Tibial nerve (tissue), 4 donors: ENCODE measurements at regions not wholly inside any gene's neighbourhood (a gene's known extent, or its start where the extent isn't known, plus 50 kb on each side); places are given as distances from the start of the nearest gene placed in this dataset.

ENCODE experiments used
- EP300 ChIP-seq, 2 donors: sonication (generic); formaldehyde crosslinking; IDR thresholded peaks; one replicate each; pipeline ENCODE4 v1.6.1; 2017; ENCODE audit warnings: antibody characterized with exemption in 2 of 2, mild to moderate bottlenecking in 1 of 2
- POLR2A ChIP-seq, 2 donors: fragments of 450-650 bp; IDR thresholded peaks; one replicate each; pipeline ENCODE4 v1.6.1; 2017; ENCODE audit warnings: antibody characterized with exemption in 2 of 2, mild to moderate bottlenecking in 2 of 2, moderate library complexity in 2 of 2
- TF ChIP-seq, protein P1 (sequence below), 5 experiments: fragments of 200-600 bp in 3 of 5; fragments of 450-650 bp in 2 of 5; sonication (generic) in 3 of 5; IDR thresholded peaks; one replicate each; pipeline ENCODE4 v1.5.1; 2016 to 2019; ENCODE audit warnings: antibody characterized with exemption in 5 of 5, mild to moderate bottlenecking in 3 of 5, moderate library complexity in 2 of 5

DNA sequence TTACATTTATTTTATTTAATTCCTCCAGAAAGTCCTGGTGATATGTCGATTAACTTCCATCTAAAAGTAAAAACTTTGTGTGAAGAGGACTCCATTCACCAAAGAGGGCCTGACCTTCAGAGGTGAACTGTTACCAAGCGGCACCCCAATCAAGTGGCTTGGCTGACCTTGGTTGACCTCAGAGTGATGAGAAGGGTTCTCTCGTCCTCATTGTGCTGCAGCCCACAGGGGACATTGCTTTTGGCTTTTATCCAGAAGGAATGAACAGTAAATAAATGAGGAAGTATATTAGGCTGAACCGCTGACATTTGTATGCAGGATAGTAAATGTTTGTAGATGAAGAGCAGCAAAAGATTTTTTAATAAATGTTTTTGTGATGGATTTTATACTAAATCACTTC is 172.4 kb upstream of the MKI67 start:
- TF ChIP-seq, protein P1, sequence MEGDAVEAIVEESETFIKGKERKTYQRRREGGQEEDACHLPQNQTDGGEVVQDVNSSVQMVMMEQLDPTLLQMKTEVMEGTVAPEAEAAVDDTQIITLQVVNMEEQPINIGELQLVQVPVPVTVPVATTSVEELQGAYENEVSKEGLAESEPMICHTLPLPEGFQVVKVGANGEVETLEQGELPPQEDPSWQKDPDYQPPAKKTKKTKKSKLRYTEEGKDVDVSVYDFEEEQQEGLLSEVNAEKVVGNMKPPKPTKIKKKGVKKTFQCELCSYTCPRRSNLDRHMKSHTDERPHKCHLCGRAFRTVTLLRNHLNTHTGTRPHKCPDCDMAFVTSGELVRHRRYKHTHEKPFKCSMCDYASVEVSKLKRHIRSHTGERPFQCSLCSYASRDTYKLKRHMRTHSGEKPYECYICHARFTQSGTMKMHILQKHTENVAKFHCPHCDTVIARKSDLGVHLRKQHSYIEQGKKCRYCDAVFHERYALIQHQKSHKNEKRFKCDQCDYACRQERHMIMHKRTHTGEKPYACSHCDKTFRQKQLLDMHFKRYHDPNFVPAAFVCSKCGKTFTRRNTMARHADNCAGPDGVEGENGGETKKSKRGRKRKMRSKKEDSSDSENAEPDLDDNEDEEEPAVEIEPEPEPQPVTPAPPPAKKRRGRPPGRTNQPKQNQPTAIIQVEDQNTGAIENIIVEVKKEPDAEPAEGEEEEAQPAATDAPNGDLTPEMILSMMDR (IDR thresholded peaks at IDR 0.05) = no peak
- TF ChIP-seq POLR2A (IDR thresholded peaks at IDR 0.05) = no peak
- no peak for TF ChIP-seq EP300 (IDR thresholded peaks at IDR 0.05)
